ENCODE measurements at regions not wholly inside any gene's neighbourhood (a gene's known extent, or its start where the extent isn't known, plus 50 kb on each side); places are given as distances from the start of the nearest gene placed in this dataset.

DNA sequence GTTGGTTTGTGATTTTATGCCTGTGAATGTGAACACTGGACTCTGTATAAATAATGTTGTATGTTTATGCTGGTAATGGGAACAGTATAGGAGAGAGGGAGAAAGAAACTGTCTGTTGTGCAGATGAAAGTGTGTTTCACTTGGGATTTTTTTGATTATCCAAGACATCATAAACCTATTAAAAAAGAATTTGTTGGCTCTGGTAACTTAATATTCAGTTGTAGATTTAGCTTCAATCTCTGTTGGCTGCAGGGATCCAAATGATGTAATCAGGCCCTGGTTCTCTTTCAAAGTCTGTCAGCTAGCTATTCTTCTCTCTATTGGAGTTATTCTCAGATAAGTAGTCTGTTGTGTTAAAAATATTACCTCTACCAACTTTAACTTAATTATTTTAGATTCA is 168.8 kb upstream of the RHOBTB1 start:
- Mint-ChIP-seq H3K9me3 (no peaks in the 10 kb centered on the region), H3K36me3 (no peaks in the 10 kb centered on the region), H3K27ac (no peak overlapping the region)
- ATAC-seq, result no peak
- DNase-seq (ENCODE audit: low spot score in 2 of 2), result no peak

DNA sequence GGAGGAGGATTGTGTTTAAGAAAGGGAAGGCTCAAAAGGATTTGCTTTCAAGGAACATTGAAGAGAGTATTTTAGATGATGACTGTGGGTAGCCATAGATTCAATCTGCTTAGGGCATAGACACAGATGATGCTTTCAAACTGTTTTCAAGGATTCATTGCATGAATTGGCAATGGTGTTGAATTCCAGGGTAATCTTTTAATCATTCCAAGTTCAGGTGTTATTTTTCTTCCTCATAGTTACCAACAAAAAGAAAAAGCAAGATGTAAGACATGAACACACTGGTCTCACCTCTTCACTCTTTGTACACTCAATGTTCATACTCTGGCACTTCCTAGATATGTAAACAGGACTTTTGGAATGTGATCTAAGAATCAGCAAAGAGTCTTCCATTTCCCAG is 167.0 kb upstream of the RHOBTB1 start:
- H3K9me3 Mint-ChIP-seq, result no peaks in the 10 kb centered on the region
- DNase-seq (ENCODE audit: low spot score in 2 of 2) (no peak), ATAC-seq (no peak)
- H3K36me3 Mint-ChIP-seq, result no peaks in the 10 kb centered on the region
- no peak overlapping the region for H3K27ac Mint-ChIP-seq

DNA sequence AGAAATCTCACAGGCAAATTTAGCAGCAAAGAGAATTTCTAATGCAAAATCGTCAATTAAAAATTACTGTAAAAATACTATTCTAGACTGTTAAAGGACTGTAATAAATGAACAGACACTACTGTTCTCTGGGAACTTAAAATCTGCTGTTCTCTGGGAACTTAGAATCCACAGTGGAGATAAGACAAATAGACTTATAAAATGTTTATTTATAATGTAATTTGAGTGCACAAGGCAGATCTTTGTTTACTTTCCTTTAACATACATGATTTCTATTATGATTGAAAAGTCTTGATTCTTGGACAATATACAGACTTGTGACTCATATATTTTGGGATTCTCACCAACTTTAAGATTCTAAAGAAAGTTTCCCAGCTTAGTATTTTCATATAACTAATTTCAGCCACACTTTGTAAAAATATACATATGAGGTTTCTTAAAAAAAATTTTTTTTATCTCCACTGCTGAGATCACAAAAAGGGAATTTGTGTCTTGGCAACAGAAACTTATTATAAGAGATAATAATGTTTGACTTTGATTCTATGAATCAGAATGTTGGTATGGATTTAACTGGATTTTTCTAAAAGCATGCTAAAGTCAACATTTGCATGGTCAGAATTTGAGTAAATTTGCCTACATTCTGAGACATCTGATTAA is 166.3 kb upstream of the RHOBTB1 start:
- DNase-seq (ENCODE audit: low spot score in 2 of 2), result no peak
- no peak for ATAC-seq
- no peaks in the 10 kb centered on the region for H3K9me3 Mint-ChIP-seq
- no peak overlapping the region for H3K27ac Mint-ChIP-seq
- H3K36me3 Mint-ChIP-seq, result no peaks in the 10 kb centered on the region

DNA sequence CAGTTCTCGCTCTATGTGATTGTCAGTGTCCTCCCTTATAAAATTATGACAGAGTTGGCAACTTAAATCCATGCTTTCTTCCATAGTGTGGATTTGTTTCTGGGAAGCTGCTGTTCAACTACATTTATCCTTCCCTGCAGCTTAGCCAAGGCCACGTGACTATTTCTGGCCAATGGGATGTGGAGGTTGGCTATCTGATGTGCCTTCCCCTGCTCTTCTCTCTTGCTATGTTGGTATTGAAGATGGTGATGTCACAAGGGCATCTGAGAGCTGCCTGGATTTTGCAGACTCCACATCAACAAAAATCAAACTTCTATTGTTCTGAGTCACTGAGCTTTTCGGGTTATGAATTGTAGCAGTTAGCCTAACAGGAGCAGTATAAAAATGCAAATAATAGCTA is 164.9 kb upstream of the RHOBTB1 start:
- H3K27ac Mint-ChIP-seq, result no peak overlapping the region

DNA sequence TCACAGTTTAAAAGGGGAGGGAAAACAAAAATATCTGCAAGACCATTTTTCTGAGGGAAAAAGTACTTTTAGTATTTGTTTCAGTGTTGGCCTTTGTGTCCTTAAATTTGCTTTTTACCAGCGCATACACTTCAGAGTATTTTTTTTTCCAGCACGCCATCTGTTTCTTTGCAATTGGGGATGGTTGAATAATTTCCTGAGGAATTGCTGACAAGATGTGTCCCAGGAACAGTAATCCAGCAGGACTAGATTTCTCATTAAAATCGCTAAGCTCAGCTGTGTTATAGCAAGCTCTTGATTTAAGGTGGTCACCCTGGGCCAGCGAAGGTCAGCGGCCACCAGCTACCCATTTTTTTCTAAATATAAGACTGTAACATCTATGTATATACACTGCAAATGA is 156.9 kb upstream of the RHOBTB1 start:
- Mint-ChIP-seq H3K9me3 (no peaks in the 10 kb centered on the region), H3K36me3 (no peaks in the 10 kb centered on the region), H3K27ac (no peak overlapping the region)
- ATAC-seq (no peak), DNase-seq (ENCODE audit: low spot score in 2 of 2) (no peak)

More for the DNA sequence above, 164.9 kb upstream of the RHOBTB1 start:
- no peaks in the 10 kb centered on the region for H3K9me3 Mint-ChIP-seq
- no peak for ATAC-seq
- DNase-seq (ENCODE audit: low spot score in 2 of 2), result no peak
- no peaks in the 10 kb centered on the region for H3K36me3 Mint-ChIP-seq

DNA sequence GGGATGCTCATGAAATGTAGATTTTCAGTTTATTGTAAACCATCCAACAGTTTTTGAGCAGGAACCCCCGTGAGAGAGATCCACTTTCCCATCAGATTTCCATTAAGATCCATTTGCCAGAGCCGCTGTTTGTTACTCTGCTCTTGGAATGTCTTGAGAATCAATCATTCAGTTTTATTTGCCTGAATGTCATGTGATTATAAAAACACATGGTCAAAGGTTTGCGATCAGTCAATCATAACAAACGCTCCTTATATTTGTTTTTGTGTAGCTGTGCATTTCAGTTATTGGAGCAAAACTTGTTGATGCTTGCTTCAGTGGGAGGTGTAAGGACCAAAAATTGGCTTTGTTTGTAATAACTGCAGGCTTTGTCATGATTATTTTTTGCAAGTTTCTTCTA is 155.8 kb upstream of the RHOBTB1 start:
- Mint-ChIP-seq H3K36me3 (no peaks in the 10 kb centered on the region), H3K27ac (no peak overlapping the region), H3K9me3 (no peaks in the 10 kb centered on the region)
- DNase-seq (ENCODE audit: low spot score in 2 of 2) (no peak), ATAC-seq (no peak)

DNA sequence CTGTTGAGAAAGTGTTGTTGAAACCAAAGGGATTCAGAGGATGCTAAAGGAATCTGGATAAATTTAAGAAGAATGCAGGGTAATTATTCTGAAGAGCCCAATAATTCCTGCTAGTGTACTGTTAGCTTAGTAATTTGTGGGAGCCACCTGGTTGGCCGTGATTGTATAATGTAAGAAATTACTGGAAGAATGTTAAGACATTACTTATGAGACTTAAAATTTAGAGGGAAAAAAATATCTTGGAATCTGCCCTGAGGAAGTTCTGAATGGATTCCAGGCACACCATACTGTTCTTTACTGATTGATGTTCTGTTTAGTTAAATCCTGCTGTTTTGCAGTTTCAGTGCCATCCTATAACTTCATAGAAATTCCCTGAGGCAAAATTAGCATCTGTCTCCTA is 155.0 kb upstream of the RHOBTB1 start:
- Mint-ChIP-seq H3K36me3 (no peaks in the 10 kb centered on the region), H3K27ac (no peak overlapping the region), H3K9me3 (no peaks in the 10 kb centered on the region)
- ATAC-seq (no peak), DNase-seq (ENCODE audit: low spot score in 2 of 2) (no peak)

DNA sequence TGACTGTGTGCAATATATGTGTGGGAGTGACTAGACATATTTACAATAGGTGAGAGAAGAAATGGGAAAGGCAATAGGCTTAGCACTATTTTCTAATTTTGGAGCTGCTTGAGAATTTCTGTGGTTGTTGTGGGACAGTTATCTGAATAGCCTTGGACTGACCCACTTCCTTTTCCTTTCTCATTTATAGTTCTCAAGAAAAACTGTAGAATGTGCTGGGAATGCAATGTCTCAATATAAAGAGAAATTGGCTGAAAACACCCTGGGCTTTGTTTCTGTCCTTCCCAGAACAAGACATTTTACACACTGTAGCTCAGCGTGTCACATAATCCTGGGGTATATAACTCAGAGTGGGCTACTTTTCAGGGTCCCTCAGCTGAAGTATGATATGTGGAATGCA is 153.0 kb upstream of the RHOBTB1 start:
- Mint-ChIP-seq H3K9me3 (no peaks in the 10 kb centered on the region), H3K36me3 (no peaks in the 10 kb centered on the region), H3K27ac (no peak overlapping the region)
- DNase-seq (ENCODE audit: low spot score in 2 of 2) (no peak), ATAC-seq (no peak)

DNA sequence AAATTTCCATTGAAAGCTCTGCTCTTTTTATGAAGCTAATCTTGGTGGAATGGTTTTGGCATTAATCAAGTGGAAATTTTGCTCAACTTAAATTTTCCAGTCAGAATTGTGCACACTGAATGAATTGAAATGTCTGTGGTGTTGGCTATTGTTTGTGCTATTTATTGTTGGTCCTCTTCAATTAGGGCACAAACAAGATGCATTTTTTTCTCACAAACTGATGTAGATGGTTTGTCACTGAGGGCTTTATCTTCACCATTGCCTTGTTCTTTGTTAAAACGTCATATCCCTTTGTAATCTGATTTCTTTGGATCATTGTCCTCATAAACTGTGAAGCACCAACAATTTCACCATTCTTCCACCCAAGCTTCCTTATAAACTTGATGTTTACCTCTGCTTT is 152.1 kb upstream of the RHOBTB1 start:
- no peak for DNase-seq (ENCODE audit: low spot score in 2 of 2)
- no peak for ATAC-seq
- Mint-ChIP-seq H3K36me3 (no peaks in the 10 kb centered on the region), H3K9me3 (no peaks in the 10 kb centered on the region), H3K27ac (no peak overlapping the region)

DNA sequence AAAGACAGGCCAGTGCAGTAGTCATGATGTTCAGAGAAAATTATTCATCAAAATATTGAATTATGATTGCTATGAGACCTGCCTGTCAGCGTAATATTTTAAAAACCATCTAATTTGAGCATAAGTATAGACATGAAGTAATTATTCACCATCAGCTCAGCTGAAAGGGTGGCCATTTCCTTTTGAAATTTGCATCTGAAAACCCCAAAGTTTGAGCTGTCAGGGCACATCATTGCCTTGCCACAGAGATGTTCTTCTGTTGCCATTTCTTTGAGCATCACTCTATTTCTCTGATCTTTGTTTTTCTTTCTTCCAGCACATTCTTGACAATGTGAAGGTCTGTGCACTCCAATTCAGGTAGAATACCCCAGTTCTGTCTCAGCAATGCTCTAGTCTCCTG is 147.5 kb upstream of the RHOBTB1 start:
- Mint-ChIP-seq H3K27ac (no peak overlapping the region), H3K9me3 (no peaks in the 10 kb centered on the region), H3K36me3 (no peaks in the 10 kb centered on the region)
- no peak for DNase-seq (ENCODE audit: low spot score in 2 of 2)
- ATAC-seq, result no peak

DNA sequence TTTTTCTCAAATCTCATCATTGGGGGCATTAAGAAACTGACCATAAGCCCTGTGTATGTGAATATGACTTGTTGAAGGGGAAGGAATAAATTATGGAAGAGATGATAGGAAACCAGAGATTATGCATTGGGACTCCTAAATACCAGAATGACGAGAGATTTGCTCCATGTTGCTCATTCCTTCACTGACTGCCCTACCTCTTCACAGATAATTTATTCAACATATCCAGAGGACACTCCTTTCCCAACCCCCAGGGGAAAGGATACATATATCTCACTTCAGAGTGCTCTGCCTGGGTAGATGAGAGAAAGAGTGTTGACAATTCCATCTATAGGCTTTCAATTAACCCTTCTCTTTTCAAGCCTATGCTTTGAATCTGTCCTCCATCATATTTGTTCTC is 145.3 kb upstream of the RHOBTB1 start:
- DNase-seq (ENCODE audit: low spot score in 2 of 2) (no peak), ATAC-seq (no peak)
- peaks cover 4 to 5% of the 10 kb centered on the region in 2 donors for H3K9me3 Mint-ChIP-seq

DNA sequence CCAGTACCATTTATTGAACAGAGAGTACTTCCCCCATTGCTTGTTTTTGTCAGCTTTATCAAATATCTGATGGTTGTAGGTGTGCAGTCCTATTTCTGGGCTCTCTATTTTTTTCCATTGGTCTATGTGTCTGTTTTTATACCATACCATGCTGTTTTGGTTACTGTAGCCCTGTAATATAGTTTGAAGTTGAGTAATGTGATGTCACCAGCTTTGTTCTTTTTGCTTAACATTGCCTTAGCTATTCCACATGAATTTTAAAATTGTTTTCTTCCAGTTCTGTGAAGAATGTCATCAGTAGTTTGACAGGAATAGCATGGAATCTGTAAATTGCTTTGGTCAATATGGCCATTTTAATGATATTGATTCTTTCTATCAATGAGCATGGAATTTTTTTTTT is 140.5 kb upstream of the RHOBTB1 start:
- no peak for ATAC-seq
- Mint-ChIP-seq H3K36me3 (peaks cover 0 to 5% of the 10 kb centered on the region in 2 donors), H3K9me3 (peaks cover 4 to 5% of the 10 kb centered on the region in 2 donors), H3K27ac (no peak overlapping the region)
- DNase-seq (ENCODE audit: low spot score in 2 of 2), result no peak

More for the DNA sequence above, 145.3 kb upstream of the RHOBTB1 start:
- H3K36me3 Mint-ChIP-seq, result peaks cover 0 to 5% of the 10 kb centered on the region in 2 donors
- H3K27ac Mint-ChIP-seq, result no peak overlapping the region

DNA sequence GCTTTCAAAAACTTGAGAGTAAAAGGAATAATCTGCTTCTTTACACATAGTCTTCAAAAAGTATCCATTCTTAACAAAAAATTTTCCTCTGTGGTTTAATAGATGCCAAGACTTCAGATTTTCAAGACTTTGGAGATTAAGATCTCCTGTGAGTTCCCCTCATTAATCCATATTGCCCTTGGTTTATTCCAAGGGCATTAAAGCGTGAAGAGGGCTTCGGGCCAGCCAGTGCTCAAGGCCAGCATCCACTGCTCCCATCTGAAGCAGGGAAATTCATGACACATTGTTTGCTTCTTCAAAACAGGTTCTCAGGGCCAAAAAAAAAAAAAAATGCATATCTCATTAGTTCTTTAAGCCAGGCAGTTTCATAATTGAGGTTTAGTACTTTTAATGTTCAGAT is 137.3 kb upstream of the RHOBTB1 start:
- Mint-ChIP-seq H3K27ac (no peak overlapping the region), H3K9me3 (peaks cover 3 to 5% of the 10 kb centered on the region in 2 donors), H3K36me3 (peaks cover 0 to 5% of the 10 kb centered on the region in 2 donors)
- ATAC-seq, result no peak
- no peak for DNase-seq (ENCODE audit: low spot score in 2 of 2)

DNA sequence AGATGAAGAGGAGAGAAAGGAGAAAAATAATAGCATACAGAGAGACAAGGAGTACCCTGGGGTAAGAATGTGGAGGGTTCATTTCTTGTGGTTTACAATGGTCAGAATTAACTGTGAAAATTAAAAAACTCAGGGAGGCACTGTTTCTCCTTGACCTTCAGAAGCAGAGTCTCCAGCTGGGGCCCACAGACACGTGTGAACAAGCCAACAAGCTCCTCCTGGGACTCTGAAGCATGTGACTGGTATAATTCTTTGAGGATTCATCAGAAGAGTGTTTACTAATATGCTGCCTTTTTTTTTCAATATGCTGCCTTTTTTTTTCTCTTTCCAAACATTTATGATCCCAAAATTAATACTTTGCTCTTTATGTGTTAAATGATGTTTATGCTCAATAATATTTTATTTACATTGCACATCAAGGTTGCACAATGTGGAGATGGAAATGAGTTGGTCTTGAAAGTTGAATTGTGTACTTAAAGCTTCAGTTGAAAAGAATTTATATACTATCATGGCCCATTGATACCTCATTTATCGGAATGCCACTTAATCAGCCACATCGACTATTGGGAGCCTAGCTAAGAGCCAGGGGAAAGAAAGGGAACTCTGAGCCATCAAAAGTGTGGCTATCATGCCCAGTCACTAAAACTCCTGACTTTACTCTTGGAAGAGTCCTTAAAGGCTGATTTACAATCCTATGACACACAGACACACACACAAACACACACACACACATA is 134.7 kb upstream of the RHOBTB1 start:
- ATAC-seq (no peak), DNase-seq (ENCODE audit: low spot score in 2 of 2) (no peak)
- no peaks in the 10 kb centered on the region for H3K36me3 Mint-ChIP-seq
- no peaks in the 10 kb centered on the region for H3K9me3 Mint-ChIP-seq
- no peak overlapping the region for H3K27ac Mint-ChIP-seq

DNA sequence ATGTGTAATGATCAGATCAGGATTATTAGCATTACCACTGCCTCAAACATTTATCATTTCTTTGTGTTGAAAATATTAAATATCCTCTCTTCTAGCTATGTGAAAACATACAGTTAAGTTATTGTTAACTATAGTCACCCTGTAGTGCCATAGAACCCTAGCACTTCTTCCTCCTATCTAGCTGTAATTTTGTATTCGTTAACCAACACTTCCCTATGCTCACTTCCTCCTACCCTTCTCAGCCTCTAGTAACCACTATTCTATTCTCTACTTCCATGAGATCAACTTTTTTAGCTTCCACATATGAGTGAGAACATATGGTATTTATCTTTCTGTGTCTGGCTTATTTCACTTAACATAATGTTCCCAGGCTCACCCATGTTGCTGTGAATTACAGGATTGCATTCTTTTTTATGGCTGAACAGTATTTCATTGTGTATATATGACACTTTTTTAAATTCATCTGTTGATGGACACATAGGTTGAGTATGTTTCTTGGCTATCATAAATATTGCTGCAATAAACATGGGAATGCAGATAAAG is 132.7 kb upstream of the RHOBTB1 start:
- ATAC-seq, result no peak
- DNase-seq (ENCODE audit: low spot score in 2 of 2), result no peak
- H3K9me3 Mint-ChIP-seq, result no peaks in the 10 kb centered on the region
- H3K36me3 Mint-ChIP-seq, result no peaks in the 10 kb centered on the region
- H3K27ac Mint-ChIP-seq, result no peak overlapping the region

DNA sequence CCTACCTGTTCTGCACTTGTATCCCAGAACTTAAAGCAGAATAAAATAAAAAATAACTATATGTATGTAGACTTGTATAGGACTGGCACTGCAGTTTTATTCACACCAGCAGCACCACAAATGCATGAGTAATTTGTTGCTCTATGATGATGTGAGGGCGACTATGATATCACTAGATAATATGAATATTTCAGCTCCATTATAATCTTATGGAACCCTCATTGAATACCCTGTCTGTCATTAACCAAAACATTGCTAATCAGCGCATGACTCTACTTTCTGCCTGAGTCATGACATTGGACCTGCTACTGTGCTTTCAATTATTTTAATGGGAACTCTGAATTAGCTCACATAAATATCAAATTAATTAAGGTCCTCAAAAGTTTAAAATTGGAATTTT is 129.4 kb upstream of the RHOBTB1 start:
- Mint-ChIP-seq H3K27ac (no peak overlapping the region), H3K9me3 (no peaks in the 10 kb centered on the region), H3K36me3 (no peaks in the 10 kb centered on the region)
- DNase-seq (ENCODE audit: low spot score in 2 of 2), result no peak
- ATAC-seq, result no peak

DNA sequence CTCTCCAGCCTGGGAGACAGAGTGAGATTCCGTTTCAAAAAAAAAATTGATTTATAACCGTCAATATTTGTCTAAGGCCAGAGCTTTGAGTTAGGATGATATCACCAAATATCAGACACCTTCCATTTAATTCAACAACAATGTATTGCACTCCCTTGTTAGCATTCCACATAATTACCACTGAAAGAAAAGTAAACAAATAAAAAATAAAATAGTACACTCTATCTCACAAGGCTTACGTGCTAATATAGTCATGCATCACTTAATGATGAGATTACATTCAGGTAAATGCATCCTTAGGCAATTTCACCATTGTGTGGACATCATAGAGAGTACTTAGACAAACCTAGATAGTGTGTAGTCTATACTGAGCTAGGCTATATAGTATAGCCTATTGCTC is 127.6 kb upstream of the RHOBTB1 start:
- Mint-ChIP-seq H3K27ac (no peak overlapping the region), H3K9me3 (no peaks in the 10 kb centered on the region), H3K36me3 (no peaks in the 10 kb centered on the region)
- ATAC-seq (no peak), DNase-seq (ENCODE audit: low spot score in 2 of 2) (no peak)

DNA sequence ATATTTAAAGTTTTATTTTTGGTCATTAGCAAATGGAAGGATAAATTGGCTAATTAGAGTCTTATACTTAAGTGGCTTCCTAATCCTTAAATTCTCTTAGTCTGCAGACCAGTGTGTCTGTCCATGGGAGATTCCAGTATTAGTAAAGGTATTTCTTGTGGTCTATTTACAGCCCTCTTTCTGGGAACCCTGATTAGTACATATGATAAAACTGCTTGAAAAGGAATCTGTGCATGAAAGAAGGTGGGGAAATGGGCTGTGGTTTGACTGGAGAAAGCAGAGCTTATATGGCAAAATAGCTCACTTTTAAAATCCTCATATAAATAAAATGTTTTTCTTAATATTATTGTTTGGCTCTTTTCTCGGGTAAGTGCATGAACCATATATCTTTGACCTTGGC is 124.5 kb upstream of the RHOBTB1 start:
- ATAC-seq (no peak), DNase-seq (ENCODE audit: low spot score in 2 of 2) (no peak)
- H3K27ac Mint-ChIP-seq, result no peak overlapping the region
- no peaks in the 10 kb centered on the region for H3K9me3 Mint-ChIP-seq
- H3K36me3 Mint-ChIP-seq, result no peaks in the 10 kb centered on the region
